Osteocyte (in vitro differentiated cells): ENCODE measurements at regions not wholly inside any gene's neighbourhood (a gene's known extent, or its start where the extent isn't known, plus 50 kb on each side); places are given as distances from the start of the nearest gene placed in this dataset.

Experiments
- DNase-seq: peaks from one replicate; pipeline ENCODE4 v3.0.0; 2021; ENCODE audit warnings: mixed read lengths; ENCODE audit not compliant: unreplicated experiment; ENCODE audit errors: extremely low spot score
- H3K27ac Mint-ChIP-seq: one replicate; pipeline ENCODE4 v1.8.0; 2021; ENCODE audit warnings: mild to moderate bottlenecking, mixed read lengths; ENCODE audit not compliant: unreplicated experiment
- H3K27me3 Mint-ChIP-seq: one replicate; pipeline ENCODE4 v1.8.0; 2021; ENCODE audit warnings: mixed read lengths; ENCODE audit not compliant: unreplicated experiment
- H3K36me3 Mint-ChIP-seq: one replicate; pipeline ENCODE4 v1.8.0; 2021; ENCODE audit warnings: mixed read lengths; ENCODE audit not compliant: unreplicated experiment
- H3K4me1 Mint-ChIP-seq: one replicate; pipeline ENCODE4 v1.8.0; 2021; ENCODE audit warnings: mixed read lengths; ENCODE audit not compliant: unreplicated experiment
- H3K4me3 Mint-ChIP-seq: one replicate; pipeline ENCODE4 v1.8.0; 2021; ENCODE audit warnings: mild to moderate bottlenecking, moderate library complexity, mixed read lengths; ENCODE audit not compliant: unreplicated experiment
- H3K9me3 Mint-ChIP-seq: one replicate; pipeline ENCODE4 v1.8.0; 2021; ENCODE audit warnings: mixed read lengths; ENCODE audit not compliant: unreplicated experiment
- CTCF ChIP-seq: fragments of 200-600 bp; sonication (generic); IDR thresholded peaks from 2 replicates; pipeline ENCODE4 v1.5.0; 2021; ENCODE audit warnings: antibody characterized with exemption, mild to moderate bottlenecking, moderate library complexity

GRCh38 chr14:45467023-45467422 is 214.0 kb upstream of the MIS18BP1 start:
- no peak for TF ChIP-seq CTCF
- no peak overlapping the region for H3K27ac Mint-ChIP-seq
- H3K4me3 Mint-ChIP-seq, result no peak overlapping the region
- DNase-seq, result no peak
- no peaks in the 10 kb centered on the region for H3K27me3 Mint-ChIP-seq
- no peaks in the 10 kb centered on the region for H3K4me1 Mint-ChIP-seq
- no peaks in the 10 kb centered on the region for H3K36me3 Mint-ChIP-seq
- H3K9me3 Mint-ChIP-seq, result no peaks in the 10 kb centered on the region

- Mint-ChIP-seq H3K4me1 (no peaks in the 10 kb centered on the region), H3K27me3 (peaks cover 4% of the 10 kb centered on the region), H3K27ac (no peak overlapping the region), H3K4me3 (no peak overlapping the region), H3K9me3 (no peaks in the 10 kb centered on the region), H3K36me3 (no peaks in the 10 kb centered on the region)
- DNase-seq, result no peak
- no peak for TF ChIP-seq CTCF
Observed at GRCh38 chr14:45434221-45434620, 181.2 kb upstream of the MIS18BP1 start.

GRCh38 chr14:45426685-45427282 is 173.8 kb upstream of the MIS18BP1 start:
- Mint-ChIP-seq H3K27ac (no peak overlapping the region), H3K4me1 (no peaks in the 10 kb centered on the region), H3K27me3 (no peaks in the 10 kb centered on the region), H3K36me3 (no peaks in the 10 kb centered on the region), H3K4me3 (no peak overlapping the region), H3K9me3 (no peaks in the 10 kb centered on the region)
- DNase-seq, result no peak
- peak; percentile 75 for TF ChIP-seq CTCF

- Mint-ChIP-seq H3K4me1 (no peaks in the 10 kb centered on the region), H3K36me3 (no peaks in the 10 kb centered on the region), H3K27ac (no peak overlapping the region), H3K27me3 (no peaks in the 10 kb centered on the region), H3K4me3 (no peak overlapping the region), H3K9me3 (peaks cover 8% of the 10 kb centered on the region)
- DNase-seq, result no peak
- no peak for TF ChIP-seq CTCF
Observed at GRCh38 chr14:45406942-45407341, 153.9 kb upstream of the MIS18BP1 start.

- H3K4me3 Mint-ChIP-seq, result no peak overlapping the region
- no peak for DNase-seq
- no peak overlapping the region for H3K27ac Mint-ChIP-seq
- H3K36me3 Mint-ChIP-seq, result no peaks in the 10 kb centered on the region
- TF ChIP-seq CTCF, result no peak
- peaks cover 6% of the 10 kb centered on the region for H3K9me3 Mint-ChIP-seq
- H3K27me3 Mint-ChIP-seq, result peaks cover 2% of the 10 kb centered on the region
- no peaks in the 10 kb centered on the region for H3K4me1 Mint-ChIP-seq
Observed at GRCh38 chr14:45400950-45401640, 148.1 kb upstream of the MIS18BP1 start.
